CD4-positive, alpha-beta T cell (primary cell): ENCODE measurements at regions not wholly inside any gene's neighbourhood (a gene's known extent, or its start where the extent isn't known, plus 50 kb on each side); places are given as distances from the start of the nearest gene placed in this dataset.

Experiments
- ATAC-seq: fragments of 200-7000 bp; cut with Tn5 transposase; one replicate; pipeline ENCODE4 v1.10.0; 2022; ENCODE audit warnings: mild to moderate bottlenecking; ENCODE audit not compliant: poor library complexity
- CTCF ChIA-PET: fragments of 350-600 bp; sonication (Branson Sonifier 250); formaldehyde crosslinking; loops from one replicate; lab custom pipeline; 2021; ENCODE audit warnings: antibody characterized with exemption, inconsistent platforms; lab: Charles Lee
- POLR2A ChIA-PET: fragments of 350-600 bp; sonication (Branson Sonifier 250); formaldehyde crosslinking; loops from one replicate; lab custom pipeline; 2021; ENCODE audit warnings: antibody characterized with exemption, inconsistent platforms; lab: Charles Lee
- DNase-seq, 14 experiments: peaks; one replicate each; pipeline ENCODE4 v3.0.0-alpha.2; 2013 to 2020; ENCODE audit warnings: mixed read lengths in 2 of 14
- H3K27ac ChIP-seq, 2 donors: one replicate each; pipeline versions ENCODE4 v1.5.1 to v1.7.0; 2013; ENCODE audit warnings: low read length in 2 of 2, low read depth in 1 of 2, mild to moderate bottlenecking in 1 of 2
- H3K27me3 ChIP-seq, 2 experiments: 1 replicate in 1 of 2; 2 replicates in 1 of 2; pipeline versions ENCODE4 v1.6.1 to v1.7.0; 2013; ENCODE audit warnings: low read length in 2 of 2, control low read depth in 1 of 2, mild to moderate bottlenecking in 1 of 2, moderate library complexity in 1 of 2; ENCODE audit not compliant: insufficient read depth in 2 of 2, control insufficient read depth in 1 of 2
- H3K36me3 ChIP-seq: one replicate; pipeline ENCODE4 v1.6.1; 2013; ENCODE audit warnings: low read length, control low read depth; ENCODE audit not compliant: insufficient read depth
- H3K4me1 ChIP-seq: one replicate; pipeline ENCODE4 v1.6.1; 2013; ENCODE audit warnings: low read length, control low read depth; ENCODE audit not compliant: insufficient read depth
- H3K4me3 ChIP-seq: one replicate; pipeline ENCODE4 v1.5.1; 2013; ENCODE audit warnings: mild to moderate bottlenecking, low read length, moderate library complexity
- H3K9me3 ChIP-seq, 2 experiments: 1 replicate in 1 of 2; 2 replicates in 1 of 2; pipeline versions ENCODE4 v1.6.1 to v1.7.0; 2013; ENCODE audit warnings: low read length in 2 of 2, mild to moderate bottlenecking in 2 of 2, control low read depth in 1 of 2, moderate library complexity in 1 of 2; ENCODE audit not compliant: control insufficient read depth in 1 of 2, insufficient read depth in 1 of 2
- H3K27ac Mint-ChIP-seq: one replicate; pipeline ENCODE4 v1.8.0; 2020; ENCODE audit warnings: mixed read lengths
- H3K27me3 Mint-ChIP-seq: one replicate; pipeline ENCODE4 v1.8.0; 2021; ENCODE audit warnings: mixed read lengths
- H3K36me3 Mint-ChIP-seq: one replicate; pipeline ENCODE4 v1.8.0; 2021; ENCODE audit warnings: low read depth, mixed read lengths
- H3K4me1 Mint-ChIP-seq: one replicate; pipeline ENCODE4 v1.8.0; 2021; ENCODE audit warnings: low read depth, mixed read lengths
- H3K4me3 Mint-ChIP-seq: one replicate; pipeline ENCODE4 v1.8.0; 2020; ENCODE audit warnings: mild to moderate bottlenecking, mixed read lengths
- H3K9me3 Mint-ChIP-seq: one replicate; pipeline ENCODE4 v1.8.0; 2020; ENCODE audit warnings: mixed read lengths
- CTCF ChIP-seq: fragments of 200-600 bp; IDR thresholded peaks from one replicate; pipeline ENCODE4 v1.8.0; 2022; ENCODE audit warnings: antibody characterized with exemption, mild to moderate bottlenecking
- intact Hi-C, 2 experiments: fragments of 100-400 bp; cut with DNase I in 1 of 2; cut with micrococcal nuclease in 1 of 2; formaldehyde crosslinking; loops; one replicate each; pipeline versions ENCODE4 v1.15.1 to v1.9.0; 2023 to 2025; cut with DNase I, micrococcal nuclease

DNA sequence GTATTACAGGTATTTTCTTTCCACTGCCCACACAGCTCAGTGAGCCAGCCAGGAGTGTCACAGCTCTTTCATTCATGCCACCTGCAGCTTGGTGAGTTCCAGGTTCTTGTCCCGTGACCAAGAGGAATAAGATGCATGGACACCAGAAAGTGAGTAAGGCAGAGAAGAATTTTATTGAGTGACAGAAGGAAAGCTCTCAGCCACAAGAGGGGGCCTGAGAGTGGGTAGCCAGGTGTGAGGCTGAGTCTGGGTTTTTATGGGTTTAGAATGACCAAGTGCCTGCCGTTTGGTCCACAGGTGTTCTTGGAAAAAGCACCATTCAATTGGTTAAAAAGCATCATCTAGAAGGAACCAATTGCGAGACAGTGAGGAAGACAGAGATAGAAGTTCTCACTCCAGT is 1097.1 kb upstream of the SLC39A10 start:
- no peak overlapping the region for H3K27ac Mint-ChIP-seq

DNA sequence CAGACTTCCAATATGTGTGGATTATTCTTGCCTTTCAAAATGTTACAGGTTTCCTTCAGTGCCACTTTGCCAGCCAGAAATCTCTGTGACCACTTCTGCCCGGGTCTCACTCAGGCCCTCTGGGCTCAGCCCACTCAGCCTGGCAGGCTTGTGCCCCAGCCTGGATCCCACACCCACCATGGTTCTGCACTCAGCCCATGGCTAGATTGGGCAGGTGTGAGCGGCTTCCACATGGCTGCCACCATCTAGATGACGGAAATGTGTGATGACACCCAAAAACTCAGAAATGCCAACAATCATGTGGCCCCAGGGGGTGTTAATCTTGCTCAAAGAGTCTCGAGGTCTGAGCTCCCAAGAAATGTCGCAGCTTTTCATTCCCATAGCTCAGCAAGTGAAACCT is 1097.5 kb upstream of the SLC39A10 start:
- no peak overlapping the region for H3K4me3 Mint-ChIP-seq
- H3K36me3 Mint-ChIP-seq = no peaks in the 10 kb centered on the region
- ATAC-seq (no peak), DNase-seq (no peak)
- no peaks in the 10 kb centered on the region for H3K36me3 ChIP-seq
- no peak for TF ChIP-seq CTCF
- no peak overlapping the region for H3K4me3 ChIP-seq
- intact Hi-C loops = no loop called here
- no peaks in the 10 kb centered on the region for H3K4me1 ChIP-seq
- no peak overlapping the region for H3K27ac Mint-ChIP-seq
- H3K9me3 ChIP-seq = no peaks in the 10 kb centered on the region
- ChIA-PET CTCF (no interaction called here), POLR2A (no interaction called here)
- H3K27me3 Mint-ChIP-seq = no peaks in the 10 kb centered on the region
- H3K27ac ChIP-seq = no peak overlapping the region
- H3K27me3 ChIP-seq = no peaks in the 10 kb centered on the region
- H3K4me1 Mint-ChIP-seq = no peaks in the 10 kb centered on the region
- no peaks in the 10 kb centered on the region for H3K9me3 Mint-ChIP-seq

More for the DNA sequence above, 1097.1 kb upstream of the SLC39A10 start:
- Histone ChIP-seq H3K27ac (no peak overlapping the region), H3K36me3 (no peaks in the 10 kb centered on the region), H3K4me3 (no peak overlapping the region), H3K9me3 (no peaks in the 10 kb centered on the region), H3K4me1 (no peaks in the 10 kb centered on the region), H3K27me3 (no peaks in the 10 kb centered on the region)
- Mint-ChIP-seq H3K36me3 (no peaks in the 10 kb centered on the region), H3K4me1 (no peaks in the 10 kb centered on the region), H3K27me3 (no peaks in the 10 kb centered on the region), H3K4me3 (no peak overlapping the region), H3K9me3 (no peaks in the 10 kb centered on the region)
- DNase-seq (no peak), ATAC-seq (no peak)
- ChIA-PET POLR2A (no interaction called here), CTCF (no interaction called here)
- intact Hi-C loops = no loop called here
- no peak for TF ChIP-seq CTCF

DNA sequence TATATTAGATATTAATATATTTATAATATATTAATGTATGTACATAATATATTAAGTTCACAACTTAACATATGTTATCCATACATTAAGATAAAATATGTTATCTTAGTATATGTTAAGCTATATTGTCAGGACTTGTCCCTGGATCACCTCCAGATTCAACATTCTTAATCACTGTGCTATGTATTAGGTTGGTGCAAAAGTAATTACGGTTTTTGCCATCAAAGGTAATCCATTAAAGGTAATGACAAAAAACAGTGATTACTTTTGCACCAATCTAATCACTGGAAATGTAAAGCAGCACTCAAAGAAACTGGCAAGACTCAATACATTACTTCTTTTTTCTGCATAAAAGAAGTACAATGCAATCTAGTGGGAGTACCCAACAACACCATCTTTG is 1099.0 kb upstream of the SLC39A10 start:
- Histone ChIP-seq H3K36me3 (no peaks in the 10 kb centered on the region), H3K4me3 (no peak overlapping the region), H3K27me3 (no peaks in the 10 kb centered on the region), H3K4me1 (no peaks in the 10 kb centered on the region), H3K27ac (no peak overlapping the region), H3K9me3 (no peaks in the 10 kb centered on the region)
- H3K36me3 Mint-ChIP-seq = no peaks in the 10 kb centered on the region
- H3K9me3 Mint-ChIP-seq = no peaks in the 10 kb centered on the region
- TF ChIP-seq CTCF = no peak
- H3K4me3 Mint-ChIP-seq = no peak overlapping the region
- DNase-seq (no peak), ATAC-seq (no peak)
- no peak overlapping the region for H3K27ac Mint-ChIP-seq
- intact Hi-C loops = no loop called here
- ChIA-PET POLR2A (no interaction called here), CTCF (no interaction called here)
- no peaks in the 10 kb centered on the region for H3K4me1 Mint-ChIP-seq
- no peaks in the 10 kb centered on the region for H3K27me3 Mint-ChIP-seq
